ENCODE measurements at regions not wholly inside any gene's neighbourhood (a gene's known extent, or its start where the extent isn't known, plus 50 kb on each side); places are given as distances from the start of the nearest gene placed in this dataset.

DNA sequence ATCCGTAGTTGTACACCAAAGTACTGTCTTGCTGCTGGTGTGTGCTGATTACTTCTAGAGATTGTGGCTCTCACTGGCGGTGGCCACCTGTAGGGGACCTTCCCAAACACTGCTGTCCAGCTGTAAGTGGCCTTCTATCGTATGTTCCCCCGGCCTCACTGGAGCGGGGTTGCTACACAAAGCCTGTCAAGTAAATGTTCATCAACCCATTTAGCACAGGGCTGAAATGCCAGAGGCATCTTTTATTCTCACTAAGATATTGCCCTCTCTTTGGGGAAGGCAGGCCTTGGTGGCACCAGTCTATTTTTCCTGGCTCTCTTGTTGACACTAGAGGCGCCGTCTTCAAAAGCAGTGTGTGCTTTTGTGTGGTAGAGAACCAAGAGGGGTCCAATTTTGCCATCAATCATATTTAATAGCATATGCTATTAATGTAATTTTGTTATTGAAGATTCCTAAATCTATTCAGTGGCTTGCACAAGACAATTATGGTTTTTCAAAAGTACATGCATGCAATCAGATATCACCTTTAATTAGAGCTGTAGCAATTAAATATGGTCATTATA, 514.4 kb upstream of the SALL1 start:
- TF ChIP-seq EZH2 (IDR thresholded peaks at IDR 0.05; ENCODE audit: low read depth, unreplicated experiment) (no peak), CTCF (conservative IDR thresholded peaks at IDR 0.05; ENCODE audit: low read depth in 2 of 2) (no peak), REST (IDR thresholded peaks at IDR 0.05; ENCODE audit: unreplicated experiment) (no peak), ETS1 (IDR thresholded peaks at IDR 0.05) (no peak), JUNB (IDR thresholded peaks at IDR 0.05; ENCODE audit: unreplicated experiment) (no peak), POLR2AphosphoS5 (IDR thresholded peaks at IDR 0.05; ENCODE audit: low read depth) (no peak), ZNF331 (CRISPR knock-in tag; IDR thresholded peaks at IDR 0.05; ENCODE audit: low read depth) (no peak), EZH2phosphoT487 (IDR thresholded peaks at IDR 0.05; ENCODE audit: unreplicated experiment) (no peak)
